ENCODE measurements at regions not wholly inside any gene's neighbourhood (a gene's known extent, or its start where the extent isn't known, plus 50 kb on each side); places are given as distances from the start of the nearest gene placed in this dataset.

DNA sequence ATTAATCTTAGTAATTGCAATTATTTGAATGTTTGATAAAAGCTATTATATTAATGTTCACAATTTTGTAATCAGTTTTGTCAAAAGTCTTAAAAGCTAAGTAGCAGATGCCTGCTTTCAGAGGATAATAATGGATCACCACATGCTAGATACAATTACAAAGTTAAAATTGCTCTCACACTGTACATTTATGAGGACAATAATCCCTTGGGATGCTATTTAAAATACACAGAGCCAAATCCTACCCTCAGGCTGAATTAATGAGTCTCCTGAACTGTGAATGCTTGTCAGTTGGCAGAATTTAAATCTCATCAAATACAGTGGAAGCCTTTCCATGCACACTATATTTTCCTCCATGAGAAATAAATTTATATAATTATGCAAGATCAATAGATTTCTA, 153.3 kb upstream of the SYNCRIP start:
- ChIA-PET CTCF (no interaction called here), POLR2A (no interaction called here)
- no peak for TF ChIP-seq NFRKB (IDR thresholded peaks at IDR 0.05)
- no peak for TF ChIP-seq PKNOX1 (IDR thresholded peaks at IDR 0.05)
- no peak for TF ChIP-seq CTBP1 (IDR thresholded peaks at IDR 0.05; ENCODE audit: borderline replicate concordance)
- no peak for TF ChIP-seq L3MBTL2 (conservative IDR thresholded peaks at IDR 0.05)
- no peak for TF ChIP-seq FOXM1 (IDR thresholded peaks at IDR 0.05; ENCODE audit: borderline replicate concordance)
- TF ChIP-seq FOXA1 (IDR thresholded peaks at IDR 0.05) = no peak
- TF ChIP-seq BHLHE40 (IDR thresholded peaks at IDR 0.05; ENCODE audit: borderline replicate concordance) = no peak
- no peak for TF ChIP-seq FOXK2 (IDR thresholded peaks at IDR 0.05)
- TF ChIP-seq ZNF384 (IDR thresholded peaks at IDR 0.05) = no peak
- no peak for TF ChIP-seq ARNT (IDR thresholded peaks at IDR 0.05)
- TF ChIP-seq ELF4 (IDR thresholded peaks at IDR 0.05) = no peak
- TF ChIP-seq HDGF (IDR thresholded peaks at IDR 0.05; ENCODE audit: borderline replicate concordance) = no peak
- DNase-seq (ENCODE audit: extremely low spot score) = no peak

DNA sequence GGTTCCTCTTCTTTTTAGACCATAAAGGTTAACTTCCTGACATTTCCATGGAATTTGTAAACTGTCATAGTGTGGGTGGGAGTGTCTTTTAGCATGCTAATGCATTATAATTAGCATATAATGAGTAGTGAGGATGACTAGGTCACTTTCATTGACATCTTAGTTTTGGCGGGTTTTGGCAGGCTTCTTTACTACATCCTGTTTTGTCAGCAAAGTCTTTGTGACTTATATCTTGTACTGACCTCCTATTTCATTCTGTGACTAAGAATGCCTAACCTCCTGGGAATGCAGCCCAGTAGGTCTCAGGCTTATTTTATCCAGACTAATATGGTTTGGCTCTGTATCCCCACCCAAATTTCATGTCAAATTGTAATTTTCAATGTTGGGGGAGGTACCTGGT, 149.6 kb upstream of the SYNCRIP start:
- CTCF ChIA-PET = no interaction called here
- TF ChIP-seq FOXA1 (IDR thresholded peaks at IDR 0.05) = no peak
- TF ChIP-seq LEF1 (IDR thresholded peaks at IDR 0.05; ENCODE audit: borderline replicate concordance) = no peak
- TF ChIP-seq L3MBTL2 (conservative IDR thresholded peaks at IDR 0.05) = no peak
- TF ChIP-seq SP1 (IDR thresholded peaks at IDR 0.05) = no peak
- no peak for TF ChIP-seq FOXK2 (IDR thresholded peaks at IDR 0.05)
- TF ChIP-seq FOXM1 (IDR thresholded peaks at IDR 0.05; ENCODE audit: borderline replicate concordance) = no peak
- no peak for TF ChIP-seq SUZ12 (IDR thresholded peaks at IDR 0.05)
- no peak for TF ChIP-seq ZNF384 (IDR thresholded peaks at IDR 0.05)
- TF ChIP-seq ELF4 (IDR thresholded peaks at IDR 0.05) = no peak
- TF ChIP-seq CTBP1 (IDR thresholded peaks at IDR 0.05; ENCODE audit: borderline replicate concordance) = no peak
- TF ChIP-seq PKNOX1 (IDR thresholded peaks at IDR 0.05) = no peak
- TF ChIP-seq NFRKB (IDR thresholded peaks at IDR 0.05) = no peak
- no peak for TF ChIP-seq TARDBP (IDR thresholded peaks at IDR 0.05)
- POLR2A ChIA-PET = no interaction called here
- DNase-seq (ENCODE audit: extremely low spot score) = no peak

- TF ChIP-seq FOXK2 (IDR thresholded peaks at IDR 0.05) (no peak), TARDBP (IDR thresholded peaks at IDR 0.05) (no peak)
- no peak for DNase-seq (ENCODE audit: extremely low spot score)
- ChIA-PET CTCF (no interaction called here), POLR2A (no interaction called here)
These were observed 133.2 kb upstream of the SYNCRIP start for GRCh38 chr6:85775883-85776282.

- POLR2A ChIA-PET = no interaction called here
- TF ChIP-seq ELF4 (IDR thresholded peaks at IDR 0.05) (no peak), BHLHE40 (IDR thresholded peaks at IDR 0.05; ENCODE audit: borderline replicate concordance) (no peak), LEF1 (IDR thresholded peaks at IDR 0.05; ENCODE audit: borderline replicate concordance) (no peak)
- no peak for DNase-seq (ENCODE audit: extremely low spot score)
- CTCF ChIA-PET = no interaction called here
These were observed 130.0 kb upstream of the SYNCRIP start for GRCh38 chr6:85772641-85773040.

DNA sequence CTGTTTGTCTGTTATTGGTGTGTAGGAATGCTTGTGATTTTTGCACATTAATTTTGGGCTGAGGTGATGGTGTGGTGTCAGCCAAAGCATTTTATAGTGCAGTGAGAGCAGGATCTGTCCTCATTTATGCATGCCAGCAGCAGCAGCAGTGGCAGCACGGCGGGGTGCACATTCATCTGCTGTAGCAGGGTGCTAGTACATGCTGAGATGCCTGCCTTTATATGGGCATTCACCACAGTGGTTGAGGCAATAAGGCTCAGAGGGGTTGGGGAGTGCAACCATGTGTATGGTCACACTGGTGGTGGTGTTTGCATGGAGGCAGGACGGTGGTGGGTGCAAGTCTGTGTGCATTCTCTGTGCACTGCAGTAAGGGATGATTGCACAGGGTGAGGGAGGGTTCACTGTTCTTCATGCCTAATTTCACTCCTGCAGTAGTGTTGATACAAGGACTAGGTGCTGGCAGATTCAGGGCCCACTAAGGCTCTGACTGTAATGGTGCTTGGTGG, 129.3 kb upstream of the SYNCRIP start:
- TF ChIP-seq ZNF384 (IDR thresholded peaks at IDR 0.05) (no peak), NFRKB (IDR thresholded peaks at IDR 0.05) (no peak), L3MBTL2 (conservative IDR thresholded peaks at IDR 0.05) (no peak), HDGF (IDR thresholded peaks at IDR 0.05; ENCODE audit: borderline replicate concordance) (no peak), BHLHE40 (IDR thresholded peaks at IDR 0.05; ENCODE audit: borderline replicate concordance) (no peak), TARDBP (IDR thresholded peaks at IDR 0.05) (no peak), FOXA1 (IDR thresholded peaks at IDR 0.05) (no peak), CTBP1 (IDR thresholded peaks at IDR 0.05; ENCODE audit: borderline replicate concordance) (no peak), SUZ12 (IDR thresholded peaks at IDR 0.05) (no peak), SP1 (IDR thresholded peaks at IDR 0.05) (no peak), FOXK2 (IDR thresholded peaks at IDR 0.05) (no peak), FOXM1 (IDR thresholded peaks at IDR 0.05; ENCODE audit: borderline replicate concordance) (no peak), PKNOX1 (IDR thresholded peaks at IDR 0.05) (no peak), ELF4 (IDR thresholded peaks at IDR 0.05) (no peak), ARNT (IDR thresholded peaks at IDR 0.05) (no peak), LEF1 (IDR thresholded peaks at IDR 0.05; ENCODE audit: borderline replicate concordance) (no peak)
- POLR2A ChIA-PET = no interaction called here
- CTCF ChIA-PET = no interaction called here
- DNase-seq (ENCODE audit: extremely low spot score) = no peak

DNA sequence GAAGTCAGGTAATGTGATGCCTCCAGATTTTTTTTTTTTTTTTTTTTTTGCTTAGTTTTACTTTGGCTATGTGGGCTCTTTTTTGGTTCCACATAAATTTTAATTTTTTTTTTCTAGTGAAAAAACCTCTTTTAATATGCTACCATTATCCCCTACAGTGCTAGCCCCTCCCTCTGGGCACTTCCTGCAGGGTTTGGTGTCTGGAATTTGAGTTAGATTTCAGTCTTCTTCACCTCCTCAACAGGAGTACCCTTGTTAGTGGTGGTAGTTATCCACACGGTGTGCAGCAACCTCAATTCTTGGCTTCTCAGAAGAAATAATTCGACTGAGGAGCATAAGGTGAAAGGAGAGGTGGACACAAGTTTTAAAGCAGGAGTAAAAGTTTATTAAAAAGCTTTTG, 128.8 kb upstream of the SYNCRIP start:
- POLR2A ChIA-PET = no interaction called here
- CTCF ChIA-PET = no interaction called here
- DNase-seq (ENCODE audit: extremely low spot score) = no peak
- TF ChIP-seq HDGF (IDR thresholded peaks at IDR 0.05; ENCODE audit: borderline replicate concordance) (no peak), FOXA1 (IDR thresholded peaks at IDR 0.05) (no peak), SUZ12 (IDR thresholded peaks at IDR 0.05) (no peak), PKNOX1 (IDR thresholded peaks at IDR 0.05) (no peak), SP1 (IDR thresholded peaks at IDR 0.05) (no peak), TARDBP (IDR thresholded peaks at IDR 0.05) (no peak), FOXM1 (IDR thresholded peaks at IDR 0.05; ENCODE audit: borderline replicate concordance) (no peak), CTBP1 (IDR thresholded peaks at IDR 0.05; ENCODE audit: borderline replicate concordance) (no peak), L3MBTL2 (conservative IDR thresholded peaks at IDR 0.05) (no peak)

All from HEK293T (cell line).